ENCODE measurements at regions not wholly inside any gene's neighbourhood (a gene's known extent, or its start where the extent isn't known, plus 50 kb on each side); places are given as distances from the start of the nearest gene placed in this dataset.

DNA sequence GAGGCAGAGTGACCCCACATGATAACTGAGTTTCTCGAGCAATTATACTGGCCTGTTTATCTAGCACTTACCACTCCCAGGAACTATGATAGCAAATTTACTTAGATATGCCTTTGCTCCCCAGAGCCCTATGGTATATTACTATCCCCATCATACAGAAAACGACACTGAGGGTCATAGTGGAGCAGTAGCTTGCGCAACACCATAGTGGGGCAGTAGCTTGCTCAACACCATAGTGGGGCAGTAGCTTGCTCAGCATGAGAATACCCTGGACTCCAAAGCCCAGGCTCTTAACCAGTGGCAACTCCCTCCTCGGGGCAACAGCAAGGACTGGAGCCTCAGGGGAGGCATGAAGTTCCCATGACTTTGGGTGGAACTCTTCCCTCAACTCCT lies 211.9 kb downstream of the NPHP4 start:
- TF ChIP-seq, protein P1, sequence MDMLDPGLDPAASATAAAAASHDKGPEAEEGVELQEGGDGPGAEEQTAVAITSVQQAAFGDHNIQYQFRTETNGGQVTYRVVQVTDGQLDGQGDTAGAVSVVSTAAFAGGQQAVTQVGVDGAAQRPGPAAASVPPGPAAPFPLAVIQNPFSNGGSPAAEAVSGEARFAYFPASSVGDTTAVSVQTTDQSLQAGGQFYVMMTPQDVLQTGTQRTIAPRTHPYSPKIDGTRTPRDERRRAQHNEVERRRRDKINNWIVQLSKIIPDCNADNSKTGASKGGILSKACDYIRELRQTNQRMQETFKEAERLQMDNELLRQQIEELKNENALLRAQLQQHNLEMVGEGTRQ (CRISPR knock-in tag; IDR thresholded peaks at IDR 0.05), result no peak
- TF ChIP-seq IRF2 (CRISPR knock-in tag; IDR thresholded peaks at IDR 0.05; ENCODE audit: borderline replicate concordance, low read depth) (no peak), ZNF138 (CRISPR knock-in tag; conservative IDR thresholded peaks at IDR 0.05) (no peak), SP1 (CRISPR knock-in tag; conservative IDR thresholded peaks at IDR 0.05) (no peak)
- TF ChIP-seq, protein P2, sequence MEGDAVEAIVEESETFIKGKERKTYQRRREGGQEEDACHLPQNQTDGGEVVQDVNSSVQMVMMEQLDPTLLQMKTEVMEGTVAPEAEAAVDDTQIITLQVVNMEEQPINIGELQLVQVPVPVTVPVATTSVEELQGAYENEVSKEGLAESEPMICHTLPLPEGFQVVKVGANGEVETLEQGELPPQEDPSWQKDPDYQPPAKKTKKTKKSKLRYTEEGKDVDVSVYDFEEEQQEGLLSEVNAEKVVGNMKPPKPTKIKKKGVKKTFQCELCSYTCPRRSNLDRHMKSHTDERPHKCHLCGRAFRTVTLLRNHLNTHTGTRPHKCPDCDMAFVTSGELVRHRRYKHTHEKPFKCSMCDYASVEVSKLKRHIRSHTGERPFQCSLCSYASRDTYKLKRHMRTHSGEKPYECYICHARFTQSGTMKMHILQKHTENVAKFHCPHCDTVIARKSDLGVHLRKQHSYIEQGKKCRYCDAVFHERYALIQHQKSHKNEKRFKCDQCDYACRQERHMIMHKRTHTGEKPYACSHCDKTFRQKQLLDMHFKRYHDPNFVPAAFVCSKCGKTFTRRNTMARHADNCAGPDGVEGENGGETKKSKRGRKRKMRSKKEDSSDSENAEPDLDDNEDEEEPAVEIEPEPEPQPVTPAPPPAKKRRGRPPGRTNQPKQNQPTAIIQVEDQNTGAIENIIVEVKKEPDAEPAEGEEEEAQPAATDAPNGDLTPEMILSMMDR (IDR thresholded peaks at IDR 0.05), result no peak
- TF ChIP-seq, protein P3, sequence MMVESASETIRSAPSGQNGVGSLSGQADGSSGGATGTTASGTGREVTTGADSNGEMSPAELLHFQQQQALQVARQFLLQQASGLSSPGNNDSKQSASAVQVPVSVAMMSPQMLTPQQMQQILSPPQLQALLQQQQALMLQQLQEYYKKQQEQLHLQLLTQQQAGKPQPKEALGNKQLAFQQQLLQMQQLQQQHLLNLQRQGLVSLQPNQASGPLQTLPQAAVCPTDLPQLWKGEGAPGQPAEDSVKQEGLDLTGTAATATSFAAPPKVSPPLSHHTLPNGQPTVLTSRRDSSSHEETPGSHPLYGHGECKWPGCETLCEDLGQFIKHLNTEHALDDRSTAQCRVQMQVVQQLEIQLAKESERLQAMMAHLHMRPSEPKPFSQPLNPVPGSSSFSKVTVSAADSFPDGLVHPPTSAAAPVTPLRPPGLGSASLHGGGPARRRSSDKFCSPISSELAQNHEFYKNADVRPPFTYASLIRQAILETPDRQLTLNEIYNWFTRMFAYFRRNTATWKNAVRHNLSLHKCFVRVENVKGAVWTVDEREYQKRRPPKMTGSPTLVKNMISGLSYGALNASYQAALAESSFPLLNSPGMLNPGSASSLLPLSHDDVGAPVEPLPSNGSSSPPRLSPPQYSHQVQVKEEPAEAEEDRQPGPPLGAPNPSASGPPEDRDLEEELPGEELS (CRISPR knock-in tag; IDR thresholded peaks at IDR 0.05), result no peak

All from WTC11 (cell line).